Activated gamma-delta T cell treated with anti-CD3 and anti-CD28 coated beads, Interleukin-2, amount 50 U/mL, for 16 hours (primary cell): ENCODE measurements at regions not wholly inside any gene's neighbourhood (a gene's known extent, or its start where the extent isn't known, plus 50 kb on each side); places are given as distances from the start of the nearest gene placed in this dataset.
"Not testable (repeated sequence)": the region's sequence is repeated elsewhere in the genome, so short reads cannot be mapped to it uniquely, and the experiment has no call there.

Experiments used
- DNase-seq: peaks from one replicate; pipeline ENCODE4 v3.0.0-alpha.2; 2020; ENCODE audit warnings: low read depth

DNA sequence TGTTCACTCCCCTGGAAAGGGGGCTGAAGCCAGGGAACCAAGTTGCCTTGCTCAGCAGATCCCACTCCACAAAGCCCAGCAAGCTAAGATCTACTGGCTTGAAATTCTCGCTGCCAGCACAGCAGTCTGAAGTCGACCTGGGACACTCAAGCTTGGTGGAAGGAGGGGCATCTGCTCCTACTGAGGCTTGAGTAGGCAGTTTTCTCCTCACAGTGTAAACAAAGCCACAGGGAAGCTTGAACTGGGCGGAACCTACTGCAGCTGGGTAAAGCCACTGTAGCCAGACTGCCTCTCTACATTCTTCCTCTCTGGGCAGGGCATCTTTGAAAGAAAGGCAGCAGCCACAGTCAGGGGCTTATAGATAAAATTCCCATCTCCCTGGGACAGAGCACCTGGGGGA is 495.0 kb downstream of the USP25 start:
- DNase-seq, result not testable (repeated sequence)

DNA sequence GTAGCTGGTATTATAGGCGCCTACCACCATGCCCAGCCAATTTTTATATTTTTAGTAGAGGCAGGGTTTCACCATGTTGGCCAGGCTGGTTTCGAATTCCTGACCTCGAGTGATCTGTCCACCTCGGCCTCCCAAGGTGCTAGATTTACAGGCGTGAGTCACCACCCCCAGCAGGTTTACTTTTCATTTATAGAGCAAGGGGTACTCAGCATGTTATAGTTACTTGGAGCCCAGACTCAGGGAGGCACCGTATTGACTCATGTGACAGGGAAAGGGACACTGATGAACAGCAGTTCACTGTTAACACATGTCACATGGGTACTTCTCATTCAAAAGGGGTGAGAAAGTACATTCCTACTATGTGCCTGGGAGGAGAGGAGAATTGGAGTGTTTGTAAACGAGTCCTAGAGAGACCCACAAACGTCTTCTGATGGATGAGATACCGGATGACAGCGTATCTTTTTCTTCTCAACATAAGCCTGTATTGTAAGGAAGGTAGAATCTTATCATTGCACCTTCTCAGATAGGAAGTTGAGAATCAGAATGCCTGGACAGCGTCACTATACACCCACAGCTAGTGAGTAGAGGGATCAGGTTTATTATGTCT is 510.0 kb downstream of the USP25 start:
- no peak for DNase-seq

DNA sequence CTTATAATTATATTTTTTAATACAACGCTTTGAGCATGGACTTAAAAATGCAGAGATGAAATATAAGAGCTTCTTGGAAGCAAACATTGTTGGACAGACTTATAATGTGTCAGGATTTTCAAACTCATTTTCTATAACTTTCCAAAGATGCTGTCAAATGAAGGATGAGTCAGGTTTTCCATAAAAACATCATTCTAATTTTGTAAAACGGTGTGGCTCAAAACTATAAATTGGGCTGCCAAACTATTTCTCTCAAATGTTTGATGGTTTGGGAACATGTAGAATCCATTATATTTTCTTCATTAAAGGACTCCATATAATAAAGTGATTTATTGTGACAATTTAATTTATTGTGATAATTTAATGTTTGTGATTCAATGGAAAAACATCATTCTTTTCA is 511.2 kb downstream of the USP25 start:
- no peak for DNase-seq

DNA sequence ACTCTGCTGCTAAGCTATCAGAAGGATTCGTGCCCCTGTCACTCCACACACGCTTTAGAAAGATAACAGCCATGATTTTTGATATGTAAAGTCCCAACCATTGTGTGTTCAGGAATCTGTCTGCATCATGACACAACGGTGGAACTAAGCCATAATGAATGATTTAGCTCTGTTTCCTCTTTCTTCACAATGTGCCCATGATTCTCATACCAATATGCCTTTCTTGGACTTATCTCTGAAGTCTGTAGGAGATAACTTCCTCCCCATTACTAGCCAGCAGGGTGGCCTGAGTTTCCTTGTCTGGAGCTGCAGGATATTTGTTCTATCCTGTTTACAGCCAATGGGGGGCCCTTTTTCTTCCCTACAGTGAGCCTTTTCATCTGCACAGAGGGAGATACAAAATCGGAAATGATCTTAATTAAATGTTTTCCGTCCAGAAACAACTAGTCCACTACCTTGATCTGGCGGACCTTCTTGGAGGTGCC is 511.7 kb downstream of the USP25 start:
- DNase-seq, result no peak

DNA sequence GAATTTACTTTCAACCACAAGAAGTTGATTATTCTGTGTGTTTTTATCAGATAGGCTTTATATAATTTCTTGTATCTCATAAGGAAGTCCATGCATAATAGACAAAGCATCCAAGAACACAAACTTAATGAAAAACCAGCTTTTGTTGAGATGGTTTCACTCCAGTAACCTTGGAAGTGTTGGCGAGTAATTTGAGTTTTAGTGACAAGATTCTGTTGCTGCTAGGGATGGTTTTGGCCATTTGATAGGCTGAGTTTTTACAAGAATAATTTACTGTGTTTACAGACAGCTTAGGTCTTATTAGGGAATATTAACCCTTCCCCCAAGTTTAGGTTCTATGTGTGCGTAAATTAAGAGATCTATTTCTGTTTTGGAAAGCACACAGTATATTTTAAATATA is 513.6 kb downstream of the USP25 start:
- DNase-seq, result no peak

DNA sequence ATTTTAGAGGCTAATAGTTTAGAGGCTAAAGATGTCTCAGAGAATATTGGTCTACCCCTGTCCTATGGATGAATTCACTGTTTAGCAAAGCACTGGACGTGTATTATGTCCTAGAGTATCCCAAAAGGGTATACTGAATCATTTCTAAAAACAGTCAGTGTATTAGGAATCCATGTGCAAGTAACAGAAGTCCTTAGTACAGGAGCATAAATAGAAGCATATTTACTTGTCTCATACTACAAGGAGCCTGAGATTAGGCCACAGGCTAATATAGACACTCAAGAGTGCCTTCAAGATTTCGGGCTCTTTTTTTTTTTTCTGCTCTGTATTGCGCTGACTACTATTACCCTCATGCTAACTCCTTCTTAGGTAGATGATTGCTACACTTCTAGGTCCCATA is 518.9 kb downstream of the USP25 start:
- DNase-seq, result no peak

DNA sequence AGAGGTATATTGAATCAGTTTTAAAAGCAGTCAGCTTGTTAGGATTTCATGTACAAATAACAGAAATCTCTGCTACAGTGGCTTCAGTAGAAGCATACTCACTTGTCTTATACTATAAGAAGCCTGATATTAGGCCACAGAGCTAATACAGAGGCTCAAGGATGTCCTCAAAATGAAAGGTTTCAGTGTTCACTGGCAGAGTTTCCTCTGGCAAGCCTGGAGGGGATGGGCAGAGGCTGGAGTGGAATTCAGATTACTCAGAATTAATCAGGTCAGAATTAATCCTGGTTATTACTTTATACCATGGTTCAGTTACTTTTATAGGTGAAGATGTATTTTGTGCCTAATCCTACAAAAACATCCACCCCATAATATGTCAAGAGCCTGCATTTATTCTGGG is 520.5 kb downstream of the USP25 start:
- DNase-seq, result no peak

DNA sequence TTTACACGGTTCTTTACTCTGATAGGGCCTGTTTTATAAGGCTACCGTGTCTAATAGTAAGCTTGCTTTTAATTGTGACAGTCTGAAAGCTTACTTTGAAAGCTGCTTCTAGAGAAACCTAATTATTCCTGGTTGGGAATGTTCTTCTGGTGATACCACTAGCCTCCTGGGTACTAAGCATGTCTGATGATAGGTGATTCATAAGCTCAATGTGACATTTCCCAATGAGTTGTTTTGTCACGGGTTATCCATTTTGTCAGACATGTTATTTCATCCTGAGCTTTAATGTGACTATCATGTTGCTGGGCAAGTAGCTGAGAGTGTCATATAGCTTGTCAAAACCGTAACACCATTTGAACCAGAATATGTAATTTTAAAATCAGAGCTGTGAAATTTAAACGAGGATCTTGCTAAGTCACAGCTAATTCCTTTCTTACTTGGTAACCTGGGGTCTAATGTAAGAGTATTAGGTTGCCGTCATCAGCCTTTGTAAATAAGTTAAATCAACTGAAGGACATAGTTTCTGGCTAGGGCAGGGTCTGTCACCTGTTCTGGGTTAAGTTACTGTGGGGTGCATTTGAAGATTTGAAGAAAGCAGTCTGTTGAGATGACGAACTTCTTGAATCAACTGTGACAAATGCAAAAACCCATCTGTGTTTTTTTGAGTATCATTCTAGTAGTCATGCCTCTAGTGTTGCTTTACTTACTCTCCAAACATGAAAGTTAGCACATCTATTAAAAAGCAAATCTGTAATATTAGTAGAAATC is 529.2 kb downstream of the USP25 start:
- no peak for DNase-seq

DNA sequence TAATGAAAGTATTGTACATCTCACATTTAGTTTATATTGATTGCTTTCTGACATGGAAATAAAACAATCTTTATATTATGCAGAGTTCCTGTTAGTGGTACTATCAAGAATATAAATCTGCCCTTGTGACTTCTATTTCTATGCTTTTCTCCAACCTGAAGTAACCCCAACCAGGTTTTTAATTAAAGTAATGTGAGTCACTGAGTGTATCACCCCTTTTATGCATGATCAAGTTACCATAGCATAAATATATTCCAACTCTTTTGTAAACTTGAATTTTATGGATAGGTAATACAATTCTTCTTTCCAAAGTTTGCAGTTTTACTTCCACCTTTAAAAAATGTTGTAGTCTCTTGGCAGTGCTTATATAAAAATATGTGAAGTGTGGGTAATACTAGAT is 532.3 kb downstream of the USP25 start:
- DNase-seq, result no peak

DNA sequence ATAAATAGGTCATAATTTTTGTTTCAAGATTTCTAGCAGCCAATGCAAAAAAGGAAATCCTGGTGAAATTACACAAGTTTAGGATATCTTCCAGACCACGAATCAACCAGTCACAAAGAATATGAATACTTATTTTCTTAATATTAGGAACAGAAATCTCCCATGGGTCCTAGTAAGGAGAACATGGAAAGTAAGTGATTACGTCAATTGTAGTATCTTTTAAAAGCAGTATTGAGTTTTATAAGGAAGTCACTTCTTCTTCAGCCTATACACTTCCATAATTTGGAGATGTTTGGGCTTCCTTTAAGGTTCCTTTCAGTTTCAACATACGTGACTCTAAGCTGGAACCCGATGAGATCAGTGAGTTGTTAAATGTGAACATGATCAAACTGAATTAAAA is 534.5 kb downstream of the USP25 start:
- DNase-seq, result no peak

DNA sequence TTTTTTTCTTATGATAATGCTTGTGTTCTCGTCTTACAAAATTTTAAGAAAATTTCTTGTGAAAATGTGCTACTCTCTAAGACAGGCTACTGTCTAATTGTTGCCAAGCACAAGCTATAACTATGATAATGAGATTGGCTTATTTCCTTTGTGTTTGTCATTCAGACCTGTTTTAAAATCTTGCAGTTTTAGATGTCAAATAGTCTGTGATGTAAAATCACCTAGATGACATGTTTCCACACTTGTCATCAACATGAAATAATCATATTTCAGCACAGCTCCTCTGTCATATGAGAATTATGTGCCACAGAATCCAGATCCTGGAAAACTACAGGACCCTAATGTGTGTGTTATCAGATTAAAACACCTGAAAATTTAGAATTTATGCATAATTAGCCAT is 539.7 kb downstream of the USP25 start:
- DNase-seq, result no peak

DNA sequence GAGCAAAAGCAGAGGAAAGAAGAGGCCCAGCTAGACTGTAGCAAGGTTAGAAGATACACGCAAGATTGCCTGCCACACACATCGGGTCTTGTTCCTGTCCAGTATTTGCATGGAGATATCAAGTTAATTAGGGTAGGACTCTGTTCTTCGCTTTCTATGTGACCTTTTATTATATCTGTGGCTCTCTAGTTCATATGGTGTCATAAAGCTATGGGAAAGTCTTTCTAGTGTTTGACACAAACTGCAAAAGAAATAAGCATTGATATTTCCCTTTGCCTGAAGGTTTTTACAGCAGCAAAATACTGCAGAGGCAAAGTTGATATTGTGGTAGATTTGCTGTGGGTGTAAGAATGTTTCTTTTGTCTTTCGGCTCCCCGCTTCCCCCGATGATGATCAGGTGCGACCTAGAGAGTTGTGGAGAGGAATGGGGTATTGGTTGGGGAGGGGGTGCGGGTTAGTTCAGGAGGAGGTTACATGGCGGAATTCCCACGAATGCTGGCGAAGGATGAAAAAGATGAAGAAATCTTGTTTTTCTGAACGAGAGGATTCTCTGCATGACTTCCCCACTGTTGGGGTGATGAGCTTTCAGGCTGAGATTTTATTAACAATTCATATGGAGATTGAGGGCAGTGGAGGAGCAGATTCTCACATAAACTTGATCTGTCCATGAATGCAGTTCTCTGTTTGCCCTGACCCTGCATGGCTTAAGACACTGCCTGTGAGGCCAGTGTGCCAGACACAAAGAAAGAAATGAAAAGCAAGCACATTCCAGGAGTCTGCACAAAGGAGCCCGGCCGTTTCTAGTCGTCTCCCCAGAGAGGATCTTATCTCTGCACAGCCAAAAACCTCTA is 550.2 kb downstream of the USP25 start:
- no peak for DNase-seq

DNA sequence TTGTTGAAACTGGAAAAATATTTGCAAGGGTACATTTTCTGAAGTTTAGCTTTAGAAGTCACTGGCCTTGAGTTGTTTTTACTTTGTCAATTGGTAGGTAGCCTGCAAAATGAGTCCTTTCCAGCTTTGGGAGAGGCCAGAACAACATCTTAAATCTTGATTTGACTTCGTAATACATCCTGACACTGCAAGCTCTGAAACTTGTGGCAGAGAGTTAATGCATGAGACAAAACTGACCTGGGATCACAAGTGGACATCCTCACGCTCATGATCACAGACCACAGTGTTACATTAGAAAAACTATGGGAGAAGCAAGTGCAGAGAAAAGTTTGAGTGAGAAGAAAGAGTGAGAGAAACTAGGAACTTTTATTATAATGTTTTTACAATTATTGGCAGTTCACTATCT is 550.9 kb downstream of the USP25 start:
- DNase-seq, result no peak

DNA sequence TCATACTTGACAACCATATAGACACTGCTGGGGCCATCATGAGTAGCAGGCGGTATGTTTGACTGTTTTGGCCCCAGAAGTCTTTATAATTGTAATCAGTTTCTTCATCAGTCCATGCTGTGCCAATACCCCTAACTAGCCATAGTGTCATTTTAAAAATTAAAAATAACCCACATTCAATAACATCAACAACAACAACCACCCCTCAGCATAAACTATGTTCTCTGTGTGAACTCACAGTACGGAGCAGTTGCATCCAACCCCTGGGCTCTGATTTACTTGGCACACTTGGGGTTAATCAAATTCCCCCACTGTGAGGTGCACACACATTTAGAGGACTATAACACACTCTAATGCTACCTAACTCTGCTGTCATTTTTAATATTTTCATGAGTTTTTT is 553.7 kb downstream of the USP25 start:
- DNase-seq, result no peak

DNA sequence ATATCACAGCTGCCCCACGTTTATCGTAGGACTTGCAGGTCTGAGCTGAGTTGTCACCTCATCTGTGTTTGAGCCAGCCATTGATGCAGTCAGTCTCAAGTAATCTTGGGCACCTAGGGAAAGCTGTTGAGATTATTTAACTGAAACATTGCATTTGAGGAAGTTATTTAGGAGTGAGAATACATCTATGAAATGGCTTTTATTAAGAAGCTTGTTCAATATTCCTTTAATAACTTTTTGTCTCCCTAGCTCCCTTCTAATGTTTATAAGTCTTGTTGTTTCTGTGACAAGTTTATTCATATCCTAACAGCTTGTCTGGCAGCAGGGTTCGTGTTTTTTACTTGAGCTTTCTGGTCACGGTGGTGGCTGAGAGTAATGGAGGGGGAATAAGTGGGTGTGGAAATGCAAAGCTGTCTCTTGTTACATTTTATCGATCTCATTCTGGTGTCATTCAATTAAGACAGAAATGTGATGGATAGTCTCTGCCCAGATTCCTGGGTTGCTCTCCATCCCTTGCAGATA is 555.9 kb downstream of the USP25 start:
- DNase-seq, result no peak

DNA sequence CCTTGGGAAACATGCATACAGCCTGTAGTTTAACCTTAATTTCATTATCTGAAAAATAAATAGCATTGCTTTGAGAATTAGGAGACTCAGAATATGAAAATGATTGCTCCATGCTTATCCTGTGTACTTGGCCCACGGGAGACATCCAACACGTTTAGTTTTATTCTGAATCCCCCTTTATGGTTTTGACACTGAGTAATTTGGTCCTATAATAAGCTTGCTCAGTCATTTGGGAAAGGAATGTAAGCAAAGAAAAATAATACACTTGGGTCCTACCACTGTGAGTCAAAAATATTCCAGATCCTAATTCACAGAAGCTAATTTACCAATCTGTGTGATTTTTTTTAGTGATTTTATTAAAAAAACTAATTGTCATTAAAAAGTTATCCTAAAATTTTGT is 557.3 kb downstream of the USP25 start:
- no peak for DNase-seq

DNA sequence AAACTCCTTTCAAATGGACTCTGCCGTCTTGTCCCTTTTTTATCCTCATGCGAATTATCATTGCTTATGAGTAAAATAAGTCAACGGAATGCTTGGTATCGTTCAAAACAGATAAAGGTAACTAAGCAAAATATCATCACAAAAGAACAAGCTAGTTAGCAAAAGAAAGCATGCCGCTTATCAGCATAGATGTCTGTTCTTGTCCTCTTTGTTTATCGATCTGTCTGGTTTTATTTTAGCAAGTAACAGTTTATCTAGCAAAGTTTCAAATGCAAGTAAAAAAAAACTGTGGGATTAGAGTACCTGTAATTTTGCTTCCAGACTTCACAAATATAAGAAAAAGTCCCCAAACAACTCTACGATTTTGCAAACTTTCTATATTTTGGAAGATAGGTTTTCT is 561.5 kb downstream of the USP25 start:
- DNase-seq, result no peak

DNA sequence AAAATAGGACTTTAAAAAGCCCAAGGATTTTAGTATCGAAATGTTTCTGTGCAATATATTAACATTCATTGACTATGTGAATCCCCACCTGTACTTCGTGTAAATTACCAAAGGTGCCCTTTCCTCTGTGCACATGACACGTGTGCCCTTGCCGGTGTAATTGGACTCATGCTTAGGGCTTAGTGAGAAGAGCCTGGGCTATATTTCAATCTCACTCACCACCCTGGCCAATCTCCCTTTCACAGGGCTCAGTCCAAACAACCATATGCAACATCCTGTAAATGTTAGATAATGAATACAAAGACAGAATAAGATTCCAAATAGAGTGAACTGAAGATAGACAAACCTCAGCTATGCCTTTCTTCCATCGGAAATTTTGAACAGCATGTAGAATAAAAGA is 564.3 kb downstream of the USP25 start:
- no peak for DNase-seq

DNA sequence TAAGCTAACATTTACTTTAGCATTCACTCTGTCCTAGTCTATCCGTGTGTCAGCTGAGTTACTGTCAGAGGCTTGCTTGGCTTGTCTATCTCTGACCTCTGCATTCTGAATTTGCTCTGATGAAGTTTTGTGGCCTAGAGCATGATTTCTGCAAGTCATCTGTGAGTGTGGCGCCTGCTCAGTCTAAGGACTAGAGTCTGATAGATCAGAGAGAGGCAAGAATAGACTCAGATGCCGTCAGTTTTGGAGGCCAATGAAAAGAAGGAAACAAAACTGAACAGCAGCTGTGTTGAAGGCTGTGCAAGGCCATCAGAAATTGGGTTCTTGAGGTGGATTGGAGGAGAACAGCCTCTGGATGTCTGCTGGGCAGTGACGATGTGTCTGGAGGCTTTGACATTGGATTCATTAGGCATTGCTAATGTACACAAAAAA is 573.1 kb downstream of the USP25 start:
- DNase-seq, result no peak

DNA sequence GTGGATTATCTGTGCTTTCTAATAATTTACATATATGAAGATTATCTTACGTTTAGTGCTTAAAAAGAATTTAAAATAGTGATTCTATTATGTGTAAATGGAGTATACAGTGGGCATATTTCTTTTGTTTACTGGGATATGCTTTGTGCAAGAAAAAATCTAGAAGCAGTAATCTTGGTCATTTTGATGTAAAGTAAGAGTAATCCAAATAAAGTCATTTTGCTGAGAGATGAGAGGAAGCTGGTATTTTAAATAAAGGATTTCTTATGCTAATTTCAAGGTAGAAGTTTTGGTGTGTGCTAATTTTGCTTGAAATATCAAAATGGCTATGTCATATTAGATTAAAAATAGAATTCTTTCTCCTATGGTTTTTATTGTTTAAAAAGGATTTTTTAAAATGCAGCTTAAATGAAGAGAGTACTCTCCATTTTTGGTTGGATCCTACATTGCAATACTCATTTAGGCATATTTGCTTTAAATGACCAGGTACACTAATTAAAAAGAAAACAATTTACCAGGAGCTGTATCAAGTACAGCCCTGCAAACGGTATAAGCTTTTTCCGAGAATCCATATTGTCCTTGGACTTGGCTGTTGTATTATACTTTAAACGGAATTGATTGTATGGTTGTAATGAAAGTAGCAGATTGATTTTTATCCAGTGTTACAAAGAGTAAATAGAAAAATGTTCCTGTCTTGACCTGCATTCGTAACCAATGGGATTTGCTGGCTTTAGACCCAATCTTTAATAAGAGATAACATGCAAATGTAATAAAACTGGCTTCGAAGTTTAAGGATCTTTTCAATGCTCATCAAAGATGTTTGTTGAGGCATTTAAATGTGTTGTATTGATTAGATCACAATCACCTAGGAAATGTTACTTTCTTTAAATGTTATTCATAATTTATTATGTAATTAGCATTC is 574.7 kb downstream of the USP25 start:
- no peak for DNase-seq

DNA sequence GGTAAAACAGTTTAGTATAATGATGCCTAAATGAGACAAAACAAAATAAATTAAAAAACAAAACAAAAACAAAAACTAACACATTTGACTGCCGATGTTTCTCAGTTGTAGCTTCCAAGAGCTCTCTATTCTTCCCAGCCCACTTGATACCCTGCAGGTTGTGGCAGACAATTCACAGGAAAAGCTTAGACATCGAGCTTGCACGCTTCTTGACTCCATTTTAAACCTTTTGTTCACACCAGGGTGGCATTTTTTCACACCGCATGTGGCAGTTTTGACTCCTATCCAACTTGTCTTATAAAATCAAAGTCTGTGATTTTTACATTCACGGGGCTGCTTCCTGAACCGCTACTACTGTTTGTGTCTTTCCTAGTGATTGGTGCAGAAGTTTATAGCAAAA is 575.9 kb downstream of the USP25 start:
- DNase-seq, result no peak

DNA sequence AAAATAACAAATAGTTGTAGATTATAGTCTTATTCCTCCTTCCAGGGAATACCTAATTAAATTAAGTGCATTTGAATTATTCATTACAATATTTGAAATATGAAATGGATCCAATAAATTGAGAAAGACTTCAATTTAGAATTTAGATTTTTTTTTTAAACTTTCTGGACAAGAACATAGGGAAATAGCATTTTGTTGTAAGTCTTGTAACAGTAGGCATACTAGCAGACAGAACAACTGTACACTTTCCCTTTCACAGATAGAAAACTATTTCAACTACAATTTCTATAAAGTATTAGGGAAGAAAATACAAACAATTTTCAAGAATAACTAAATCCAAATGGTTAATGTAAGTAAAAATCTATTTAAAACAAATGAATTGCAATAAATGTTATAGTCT is 577.5 kb downstream of the USP25 start:
- DNase-seq, result no peak
